ENCODE measurements at regions not wholly inside any gene's neighbourhood (a gene's known extent, or its start where the extent isn't known, plus 50 kb on each side); places are given as distances from the start of the nearest gene placed in this dataset.

GRCh38 chr3:124498891-124499290, 231.4 kb upstream of the UMPS start:
- no peak overlapping the region for H3K27ac ChIP-seq (ENCODE audit: insufficient read depth, low read length)
- no peak overlapping the region for H3K9ac ChIP-seq (ENCODE audit: insufficient read depth, low read length)
- no peaks in the 10 kb centered on the region for H3K9me3 ChIP-seq (ENCODE audit: control insufficient read depth, insufficient read depth, low read depth, low read length)
- DNase-seq (ENCODE audit: low read depth in 2 of 2) = peak in 1 of 2 donors; percentile 11
- no peaks in the 10 kb centered on the region for H3K36me3 ChIP-seq (ENCODE audit: control insufficient read depth, insufficient read depth, low read length)
- no peaks in the 10 kb centered on the region for H3K79me2 ChIP-seq (ENCODE audit: control insufficient read depth, insufficient read depth, low read length)
- H2AFZ ChIP-seq (ENCODE audit: low read length) = no peak overlapping the region
- H3K27me3 ChIP-seq (ENCODE audit: control insufficient read depth, insufficient read depth, low read length) = peaks cover 3% of the 10 kb centered on the region
- H3K4me1 ChIP-seq (ENCODE audit: control insufficient read depth, extremely low read depth, insufficient read depth, low read length) = no peaks in the 10 kb centered on the region
- H4K20me1 ChIP-seq (ENCODE audit: control insufficient read depth, extremely low read depth, insufficient read depth, low read length) = no peaks in the 10 kb centered on the region
- H3K4me2 ChIP-seq (ENCODE audit: extremely low read depth, insufficient read depth, low read length) = no peak overlapping the region
- H3K4me3 ChIP-seq (replicated peaks in 1 of 4; ENCODE audit: control extremely low read depth in 1 of 4, insufficient read depth in 1 of 4, low read depth in 3 of 4, low read length in 4 of 4) = no peak overlapping the region
- TF ChIP-seq EZH2 (IDR thresholded peaks at IDR 0.05; ENCODE audit: low read length, missing control alignments) = no peak
- no peak for TF ChIP-seq CTCF (conservative IDR thresholded peaks at IDR 0.05 in 1 of 2, IDR thresholded peaks at IDR 0.05 in 1 of 2; ENCODE audit: low read depth in 1 of 2, low read length in 2 of 2)

DNA sequence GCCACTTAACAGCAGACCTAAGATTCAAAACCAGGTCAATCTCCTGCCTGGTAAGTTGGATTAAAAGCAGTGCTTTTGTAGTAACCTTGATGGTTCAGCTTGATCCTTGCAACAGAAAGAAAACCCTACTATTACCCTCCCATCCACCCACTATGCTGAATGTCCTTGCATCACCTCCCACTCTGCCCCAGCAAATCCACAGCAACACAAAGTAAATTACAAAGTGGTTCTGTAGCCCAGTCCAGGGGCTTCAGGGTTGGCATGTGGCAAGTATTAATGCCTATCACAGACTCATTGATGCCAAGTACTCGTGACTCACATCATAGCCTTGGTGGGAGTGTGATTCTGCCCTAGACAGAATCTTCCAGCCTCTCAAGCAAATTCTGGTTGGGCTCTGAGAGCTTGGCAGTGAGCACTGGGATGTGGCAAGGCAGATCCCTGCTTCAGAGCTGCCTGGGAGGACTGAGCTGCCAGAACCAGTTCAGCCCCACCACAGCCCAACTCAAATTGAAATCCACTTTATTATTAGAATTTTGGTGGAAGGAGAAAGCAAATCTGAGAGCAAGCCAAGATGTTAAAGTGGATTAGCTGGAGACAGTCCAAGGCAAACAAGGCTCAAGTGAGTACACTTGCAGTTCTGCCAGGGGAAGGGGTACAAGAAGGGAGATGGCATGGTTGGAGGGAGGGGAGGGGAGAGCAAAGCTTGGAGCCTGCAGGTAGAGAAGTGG, 225.8 kb upstream of the UMPS start:
- no peak overlapping the region for H3K4me2 ChIP-seq (ENCODE audit: extremely low read depth, insufficient read depth, low read length)
- DNase-seq (ENCODE audit: low read depth in 2 of 2) = peak; percentile 63 to 80

DNA sequence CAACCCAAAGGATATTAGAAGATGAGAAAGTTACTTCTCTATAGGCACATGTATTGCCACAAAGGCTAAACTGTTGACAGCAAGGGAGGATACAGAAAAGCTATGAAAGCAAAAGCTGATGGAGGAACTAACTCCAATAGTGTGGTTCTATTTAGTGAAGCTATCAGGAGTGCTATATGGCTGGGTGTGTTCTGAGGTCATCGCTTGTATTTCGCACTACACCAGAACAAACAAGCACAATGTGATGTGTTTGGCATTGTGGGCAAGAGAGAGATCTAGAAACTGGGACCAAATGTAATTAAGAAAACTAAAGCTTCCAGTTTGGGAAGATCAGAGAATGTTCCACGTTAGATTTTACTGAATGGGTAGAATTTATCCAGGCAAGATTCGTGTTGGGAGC, 220.4 kb upstream of the UMPS start:
- no peaks in the 10 kb centered on the region for H3K79me2 ChIP-seq (ENCODE audit: control insufficient read depth, insufficient read depth, low read length)
- H3K4me2 ChIP-seq (ENCODE audit: extremely low read depth, insufficient read depth, low read length) = no peak overlapping the region
- TF ChIP-seq EZH2 (IDR thresholded peaks at IDR 0.05; ENCODE audit: low read length, missing control alignments) (no peak), CTCF (conservative IDR thresholded peaks at IDR 0.05 in 1 of 2, IDR thresholded peaks at IDR 0.05 in 1 of 2; ENCODE audit: low read depth in 1 of 2, low read length in 2 of 2) (no peak)
- no peak overlapping the region for H2AFZ ChIP-seq (ENCODE audit: low read length)
- no peaks in the 10 kb centered on the region for H3K9me3 ChIP-seq (ENCODE audit: control insufficient read depth, insufficient read depth, low read depth, low read length)
- H3K4me1 ChIP-seq (ENCODE audit: control insufficient read depth, extremely low read depth, insufficient read depth, low read length) = peaks cover 2% of the 10 kb centered on the region
- H3K4me3 ChIP-seq (replicated peaks in 1 of 4; ENCODE audit: control extremely low read depth in 1 of 4, insufficient read depth in 1 of 4, low read depth in 3 of 4, low read length in 4 of 4) = no peak overlapping the region
- H3K27ac ChIP-seq (ENCODE audit: insufficient read depth, low read length) = no peak overlapping the region
- DNase-seq (ENCODE audit: low read depth in 2 of 2) = no peak
- H3K9ac ChIP-seq (ENCODE audit: insufficient read depth, low read length) = no peak overlapping the region
- no peaks in the 10 kb centered on the region for H3K36me3 ChIP-seq (ENCODE audit: control insufficient read depth, insufficient read depth, low read length)
- H4K20me1 ChIP-seq (ENCODE audit: control insufficient read depth, extremely low read depth, insufficient read depth, low read length) = no peaks in the 10 kb centered on the region
- H3K27me3 ChIP-seq (ENCODE audit: control insufficient read depth, insufficient read depth, low read length) = no peaks in the 10 kb centered on the region

More for the DNA sequence above, 225.8 kb upstream of the UMPS start:
- Histone ChIP-seq H3K36me3 (ENCODE audit: control insufficient read depth, insufficient read depth, low read length) (no peaks in the 10 kb centered on the region), H3K79me2 (ENCODE audit: control insufficient read depth, insufficient read depth, low read length) (no peaks in the 10 kb centered on the region), H4K20me1 (ENCODE audit: control insufficient read depth, extremely low read depth, insufficient read depth, low read length) (no peaks in the 10 kb centered on the region), H3K27ac (ENCODE audit: insufficient read depth, low read length) (no peak overlapping the region), H3K9ac (ENCODE audit: insufficient read depth, low read length) (no peak overlapping the region), H3K4me1 (ENCODE audit: control insufficient read depth, extremely low read depth, insufficient read depth, low read length) (no peaks in the 10 kb centered on the region), H3K27me3 (ENCODE audit: control insufficient read depth, insufficient read depth, low read length) (no peaks in the 10 kb centered on the region), H3K4me3 (replicated peaks in 1 of 4; ENCODE audit: control extremely low read depth in 1 of 4, insufficient read depth in 1 of 4, low read depth in 3 of 4, low read length in 4 of 4) (no peak overlapping the region), H3K9me3 (ENCODE audit: control insufficient read depth, insufficient read depth, low read depth, low read length) (no peaks in the 10 kb centered on the region), H2AFZ (ENCODE audit: low read length) (no peak overlapping the region)
- TF ChIP-seq CTCF (conservative IDR thresholded peaks at IDR 0.05 in 1 of 2, IDR thresholded peaks at IDR 0.05 in 1 of 2; ENCODE audit: low read depth in 1 of 2, low read length in 2 of 2) (no peak), EZH2 (IDR thresholded peaks at IDR 0.05; ENCODE audit: low read length, missing control alignments) (no peak)

Measured in fibroblast of lung (primary cell).